SK-N-DZ (cell line): ENCODE measurements at regions not wholly inside any gene's neighbourhood (a gene's known extent, or its start where the extent isn't known, plus 50 kb on each side); places are given as distances from the start of the nearest gene placed in this dataset.
"Not testable (repeated sequence)": the region's sequence is repeated elsewhere in the genome, so short reads cannot be mapped to it uniquely, and the experiment has no call there.

Source experiments
- DNase-seq: peaks from one replicate; pipeline ENCODE4 v3.0.0-alpha.2; 2015; ENCODE audit warnings: low spot score

DNA sequence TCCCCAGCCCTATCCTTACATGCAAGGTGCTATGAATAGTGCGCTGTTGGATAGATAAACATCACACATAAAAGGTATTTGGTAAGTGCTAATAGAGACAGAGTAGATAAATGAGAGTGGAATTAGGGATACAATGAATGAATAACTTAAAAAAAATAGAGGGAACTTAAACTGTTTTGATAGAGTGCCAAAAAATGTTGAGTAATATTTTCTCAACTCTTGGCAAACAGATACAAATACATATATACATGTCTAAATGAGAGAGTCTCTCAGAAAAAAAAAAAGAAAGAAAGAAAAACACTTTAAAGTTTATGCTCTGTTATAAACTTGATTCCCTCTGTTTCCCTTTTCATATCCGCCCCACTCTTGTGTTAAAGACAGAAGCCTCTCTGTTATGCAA is 667.4 kb downstream of the ROBO2 start:
- DNase-seq: no peak

DNA sequence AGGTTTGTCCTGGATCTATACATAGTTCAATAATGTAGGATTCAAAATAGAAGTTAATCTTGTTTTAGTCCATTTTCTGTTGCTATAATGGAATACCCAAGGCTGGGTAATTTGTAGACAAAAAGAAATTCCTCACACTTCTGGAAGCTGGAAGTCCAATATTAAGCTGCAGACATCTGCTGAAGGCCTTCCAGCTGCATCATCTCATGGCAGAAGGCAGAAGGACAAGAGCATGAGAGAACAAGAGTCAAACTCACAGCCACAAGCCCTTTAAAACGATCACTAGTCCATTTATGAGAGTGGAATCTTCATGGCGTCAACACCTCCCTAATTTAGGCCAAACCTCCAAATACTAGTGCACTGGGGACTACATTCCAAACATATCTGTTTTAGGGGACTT is 669.3 kb downstream of the ROBO2 start:
- no peak for DNase-seq

DNA sequence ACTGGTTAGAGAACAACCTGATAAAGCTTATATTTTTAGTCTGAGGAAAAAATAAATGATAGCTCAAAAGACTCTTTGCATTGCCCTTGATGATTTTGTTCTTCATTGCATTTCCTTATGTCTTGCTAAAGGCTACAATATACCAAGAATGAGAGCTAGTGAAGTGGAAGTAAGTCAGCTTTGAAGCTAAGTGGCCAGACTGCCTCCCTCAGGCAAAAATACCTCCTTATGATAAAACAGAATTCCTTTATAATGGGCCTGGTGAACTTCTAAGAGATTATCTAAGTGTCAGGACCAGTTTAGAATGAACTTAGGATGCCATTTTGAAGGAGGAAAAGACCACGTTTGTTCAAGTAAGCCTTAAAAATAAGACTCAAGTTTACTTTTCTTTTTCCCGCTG is 678.4 kb downstream of the ROBO2 start:
- DNase-seq: no peak

DNA sequence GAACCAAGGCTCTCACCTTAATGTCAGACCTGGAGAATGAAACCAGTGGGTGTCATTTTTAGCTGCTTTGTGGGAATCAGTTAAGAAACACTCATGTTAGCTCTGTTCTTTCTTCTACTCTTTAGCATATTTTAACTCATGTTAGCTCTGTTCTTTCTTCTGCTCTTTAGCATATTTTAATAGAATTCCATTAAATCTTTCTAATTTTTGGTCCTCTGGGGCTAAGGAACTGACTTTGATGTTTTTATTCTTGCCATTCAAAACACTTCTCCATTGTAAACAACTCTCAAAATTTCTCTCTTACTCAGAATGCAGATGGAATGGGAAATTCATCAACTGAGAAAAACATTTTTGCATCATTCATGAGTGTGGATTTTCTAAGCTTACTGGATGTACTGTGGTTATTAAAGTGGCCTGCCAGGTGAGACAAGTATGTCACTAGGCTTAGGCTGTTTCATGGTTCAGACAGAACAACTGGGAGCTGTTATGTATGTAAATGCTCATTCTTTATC is 680.6 kb downstream of the ROBO2 start:
- DNase-seq: no peak

DNA sequence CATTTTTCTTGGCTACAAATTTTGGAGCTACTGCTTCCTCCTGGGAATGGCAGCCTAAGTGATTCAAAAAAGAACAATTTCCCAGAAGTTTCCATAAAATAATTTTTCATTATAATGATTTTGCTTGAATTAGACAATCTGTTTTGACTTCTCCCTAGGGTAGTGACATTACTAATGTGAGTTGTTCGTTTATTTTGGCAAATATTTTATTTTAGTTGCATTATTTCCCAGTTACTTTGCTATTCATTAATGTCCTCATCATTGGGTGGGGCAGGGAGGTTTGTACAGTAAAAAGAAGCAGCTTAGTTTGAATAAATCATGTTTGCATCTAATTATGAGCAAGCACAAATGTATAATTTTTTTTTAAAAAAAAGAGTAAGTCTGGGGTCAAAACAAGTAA is 686.6 kb downstream of the ROBO2 start:
- DNase-seq: no peak

DNA sequence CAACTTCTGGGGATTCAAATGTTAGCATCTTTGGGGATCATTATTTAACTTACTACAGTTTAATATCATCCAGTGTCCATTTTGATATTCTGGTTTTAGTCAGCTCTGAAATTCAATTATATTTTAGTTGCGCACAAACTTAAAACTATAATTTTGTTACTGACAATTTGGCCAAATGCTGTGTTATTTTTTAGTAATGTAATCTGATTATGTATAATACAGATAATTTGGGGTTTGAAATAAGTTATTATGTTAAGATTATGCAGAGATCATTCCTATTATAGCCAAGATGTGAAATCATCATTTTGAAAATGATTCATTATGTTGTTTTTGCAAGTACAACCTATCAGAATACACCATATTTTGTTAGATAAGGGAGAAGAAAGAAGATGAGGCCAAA is 706.1 kb downstream of the ROBO2 start:
- DNase-seq: no peak

DNA sequence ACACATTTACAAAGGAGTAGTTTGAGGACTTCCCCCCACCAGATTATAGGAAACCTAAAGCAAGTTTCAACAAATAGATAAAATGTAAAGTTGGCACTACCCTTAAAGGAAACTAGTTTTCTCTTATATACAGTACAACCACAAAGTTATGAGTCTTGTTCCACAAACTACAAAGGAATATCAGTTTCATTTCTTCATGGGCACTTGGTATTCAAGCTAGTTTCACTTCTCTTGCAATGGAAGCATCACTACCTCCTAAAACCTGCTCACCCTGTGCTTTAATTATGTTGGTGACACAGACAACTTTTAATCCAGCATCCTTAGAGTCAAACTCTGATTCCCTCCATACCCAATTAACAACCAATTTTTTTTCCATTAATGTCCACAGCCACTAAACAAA is 707.0 kb downstream of the ROBO2 start:
- DNase-seq: no peak

DNA sequence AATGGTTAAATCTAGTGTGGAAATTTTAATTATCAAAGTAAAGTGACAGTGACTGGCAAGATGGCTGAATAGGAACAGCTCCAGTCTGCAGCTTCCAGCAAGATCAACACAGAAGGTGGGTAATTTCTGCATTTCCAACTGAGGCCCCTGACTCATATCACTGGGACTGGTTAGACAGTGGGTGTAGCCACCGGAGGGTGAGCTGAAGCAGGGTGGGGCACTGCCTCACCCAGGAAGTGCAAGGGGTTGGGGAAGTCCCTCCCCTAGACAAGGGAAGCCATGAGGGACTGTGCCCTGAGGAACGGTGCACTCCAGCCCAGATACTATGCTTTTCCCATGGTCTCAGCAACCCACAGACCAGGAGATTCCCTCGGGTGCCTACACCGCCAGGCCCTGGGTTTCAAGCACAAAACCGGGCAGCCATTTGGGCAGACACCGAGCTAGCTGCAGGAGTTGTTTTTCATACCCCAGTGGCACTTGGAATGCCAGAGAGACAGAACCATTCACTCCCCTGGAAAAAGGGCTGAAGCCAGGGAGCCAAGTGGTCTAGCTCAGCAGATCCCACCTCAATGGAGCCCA is 716.6 kb downstream of the ROBO2 start:
- DNase-seq: not testable (repeated sequence)

DNA sequence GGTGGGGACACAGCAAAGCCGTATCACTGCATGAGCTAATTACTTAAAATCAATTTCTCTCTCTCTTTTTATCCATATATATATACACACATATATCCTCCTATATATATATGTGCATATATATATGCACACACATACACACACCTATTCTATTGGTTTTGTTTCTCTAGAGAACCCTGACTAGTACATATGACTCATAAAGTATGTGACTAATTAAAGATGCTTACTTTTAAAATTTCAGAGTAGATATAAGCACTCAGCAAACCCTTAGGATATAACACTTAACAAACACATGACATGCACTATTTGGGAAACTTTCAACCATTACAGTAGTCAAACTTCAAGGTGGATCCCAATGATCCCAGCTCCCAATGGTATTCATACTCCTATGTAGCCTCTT is 732.6 kb downstream of the ROBO2 start:
- no peak for DNase-seq

DNA sequence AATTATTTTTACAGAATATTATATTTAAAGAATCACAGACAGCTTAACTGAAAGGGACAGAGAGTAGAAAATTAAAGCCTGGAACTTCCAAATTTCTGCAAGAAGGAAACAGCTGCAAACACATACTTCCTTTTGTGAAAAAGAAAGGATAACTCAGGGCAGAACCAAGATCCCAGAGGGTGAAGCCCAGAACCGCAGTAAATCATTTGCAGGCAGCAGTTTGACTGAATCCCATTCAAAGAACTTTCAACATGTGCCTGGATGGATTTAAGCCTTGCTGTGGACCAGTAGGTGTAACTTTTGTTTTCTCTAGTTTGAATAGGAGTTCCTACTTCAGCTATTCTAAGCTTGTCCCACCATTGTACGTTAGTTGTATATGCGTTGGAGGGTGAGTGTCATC is 733.2 kb downstream of the ROBO2 start:
- DNase-seq: no peak

DNA sequence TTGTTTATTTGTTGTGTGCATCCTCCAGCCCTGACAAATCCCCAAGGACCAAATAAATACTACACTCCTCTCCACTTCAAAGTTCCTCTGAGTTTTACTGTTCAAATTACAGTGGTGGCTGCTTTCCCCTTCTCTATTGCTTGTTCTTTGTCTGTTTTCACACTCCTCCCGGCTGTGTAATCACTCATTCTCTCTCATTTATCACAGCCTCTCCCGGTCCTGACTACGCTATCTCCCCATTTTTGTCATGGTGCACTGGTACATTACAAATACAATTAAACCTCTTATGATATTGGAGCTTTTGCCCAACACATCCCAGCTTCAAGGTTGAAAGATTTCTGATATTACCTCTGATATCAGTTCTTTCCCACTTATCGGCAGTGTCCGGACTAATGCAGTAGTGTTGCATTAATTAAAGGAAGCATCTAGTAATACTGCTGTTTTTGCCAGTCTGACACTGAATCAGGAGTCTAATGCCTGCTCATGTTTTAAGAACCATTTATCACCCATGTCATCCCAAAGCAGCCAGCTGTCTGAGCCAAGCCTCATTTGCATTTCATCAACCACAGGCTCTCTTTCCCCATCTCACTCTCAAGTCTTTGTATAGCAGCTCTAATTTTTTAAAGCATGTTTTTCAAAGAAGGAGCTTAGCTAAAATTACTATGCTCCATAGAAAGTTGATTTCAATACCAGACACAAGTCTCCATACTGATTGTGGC is 740.5 kb downstream of the ROBO2 start:
- DNase-seq: no peak

DNA sequence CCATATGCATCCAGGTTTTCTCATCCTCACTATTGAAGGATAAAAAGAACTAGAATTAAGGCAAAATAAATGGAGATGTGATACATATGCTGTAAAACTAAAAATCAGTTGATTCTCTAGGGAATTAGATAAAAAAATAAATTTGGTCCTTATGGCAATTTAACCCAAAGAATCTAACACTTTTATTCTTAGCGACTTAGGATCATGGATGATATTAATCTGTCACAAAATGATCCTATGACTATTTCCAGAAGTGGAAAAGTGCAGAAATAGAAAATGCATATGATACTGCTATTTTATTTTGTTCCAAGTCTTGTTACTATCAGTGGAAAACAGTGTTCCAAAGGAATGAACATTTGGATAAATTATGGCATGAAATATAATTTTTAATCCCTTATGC is 746.3 kb downstream of the ROBO2 start:
- no peak for DNase-seq

DNA sequence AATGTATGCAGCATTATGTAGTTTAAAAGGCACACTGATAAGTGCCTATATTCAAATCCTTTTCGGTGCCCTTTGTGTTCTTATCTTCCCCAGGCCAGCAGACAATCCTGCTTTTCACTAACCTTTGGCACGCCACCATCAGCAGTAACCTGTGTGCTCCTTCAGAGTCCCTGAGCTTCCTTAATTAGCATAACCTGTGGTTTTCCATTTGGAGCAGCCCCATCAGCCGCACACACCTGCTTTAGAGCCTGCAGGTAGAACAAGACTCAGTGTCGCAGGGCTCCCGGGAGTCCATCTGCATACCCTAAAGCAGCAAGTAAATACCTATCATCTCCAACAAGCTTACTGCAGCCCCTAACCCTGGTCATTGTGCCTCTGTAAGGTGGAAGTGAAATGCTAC is 755.1 kb downstream of the ROBO2 start:
- DNase-seq: no peak

DNA sequence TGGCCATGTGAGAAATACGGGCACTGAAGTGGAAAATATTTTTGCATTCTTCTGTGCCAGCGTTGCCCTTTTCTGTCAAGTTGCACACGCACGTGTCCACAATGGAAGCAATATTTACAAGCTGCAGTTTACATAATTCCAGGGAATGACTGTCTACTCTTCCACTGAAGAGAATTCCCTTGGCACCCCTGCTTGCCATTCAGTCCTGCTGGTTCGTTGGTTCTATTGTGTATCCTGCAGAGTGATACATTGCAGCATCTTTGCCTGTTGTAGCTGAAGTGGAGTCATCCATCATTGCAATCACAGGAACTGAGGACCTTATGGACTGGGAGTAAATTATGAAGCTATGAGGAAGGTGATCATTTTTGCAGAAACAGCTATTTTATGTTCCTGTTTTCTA is 759.4 kb downstream of the ROBO2 start:
- DNase-seq: peak; percentile 1

DNA sequence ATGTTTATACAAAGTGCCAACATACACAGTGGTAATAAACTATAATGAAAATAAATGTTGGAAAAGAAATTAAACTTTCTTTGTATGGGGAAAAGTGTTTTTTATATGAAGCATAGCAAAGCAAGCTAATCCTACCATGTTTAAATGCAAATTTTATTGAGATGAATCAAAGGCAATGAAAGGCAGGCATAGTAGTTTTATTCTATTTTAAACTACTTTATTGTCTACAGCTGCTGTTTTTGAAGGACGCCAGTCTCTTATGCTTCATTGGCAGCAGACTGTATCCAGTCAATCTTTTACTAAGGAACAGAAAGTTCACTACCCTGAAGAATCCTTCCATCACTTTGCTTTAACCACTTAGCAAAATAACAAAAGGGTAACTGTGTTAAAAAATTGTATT is 761.0 kb downstream of the ROBO2 start:
- no peak for DNase-seq

DNA sequence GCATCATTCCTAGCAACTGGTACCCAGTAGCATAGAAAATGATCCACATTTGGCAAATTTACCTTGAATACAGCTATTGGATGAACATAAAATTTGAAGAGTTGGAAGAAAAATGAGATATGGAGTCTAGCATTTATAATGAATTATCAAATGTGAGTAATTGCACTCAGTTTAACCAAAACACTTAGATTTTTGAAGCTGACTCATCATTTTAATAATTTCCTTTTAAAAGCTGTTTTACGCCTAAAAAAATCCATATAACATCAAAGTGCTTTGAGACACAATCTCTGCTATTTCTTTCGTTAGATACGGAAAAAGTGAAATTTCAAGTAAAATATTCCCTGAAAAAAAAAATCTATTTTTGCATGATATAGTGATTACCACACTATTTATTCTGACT is 767.4 kb downstream of the ROBO2 start:
- no peak for DNase-seq

DNA sequence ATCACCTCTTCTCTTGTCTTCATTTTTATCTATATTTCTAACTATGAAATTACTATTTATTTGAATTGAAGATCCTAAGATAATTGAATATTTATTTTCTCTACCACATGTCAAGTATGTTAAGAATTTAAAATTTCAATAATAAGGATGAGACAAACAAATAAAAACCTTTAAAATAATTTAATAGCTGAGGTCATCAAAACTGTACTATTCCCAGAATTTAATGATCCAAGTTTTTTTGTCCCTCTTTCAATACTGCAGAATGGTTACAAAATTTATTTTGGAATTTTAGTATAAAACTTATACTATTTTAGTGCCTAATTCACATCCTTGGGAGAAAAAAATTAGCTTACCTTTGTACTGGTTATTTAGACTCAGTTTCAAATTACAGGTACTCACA is 774.9 kb downstream of the ROBO2 start:
- no peak for DNase-seq

DNA sequence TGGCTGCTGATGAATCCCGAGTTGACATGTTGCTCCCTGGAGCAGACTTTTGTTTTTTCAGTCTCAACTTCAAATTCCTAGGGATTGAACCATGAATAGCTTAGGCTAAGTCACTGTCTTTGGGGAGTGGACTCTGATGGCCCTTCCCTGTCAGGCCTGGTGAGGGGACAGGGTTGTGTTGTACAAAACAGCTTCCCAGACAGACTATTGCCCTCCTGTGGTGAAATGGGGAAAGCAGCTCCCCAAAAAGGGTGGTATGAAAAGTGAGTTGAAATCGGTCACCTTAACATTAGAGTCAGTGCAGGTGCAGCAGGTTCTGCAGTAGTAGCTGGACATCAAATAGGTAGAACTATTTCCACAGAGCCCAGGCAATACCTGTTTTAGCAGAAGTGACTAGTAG is 775.6 kb downstream of the ROBO2 start:
- peak; percentile 3 for DNase-seq

DNA sequence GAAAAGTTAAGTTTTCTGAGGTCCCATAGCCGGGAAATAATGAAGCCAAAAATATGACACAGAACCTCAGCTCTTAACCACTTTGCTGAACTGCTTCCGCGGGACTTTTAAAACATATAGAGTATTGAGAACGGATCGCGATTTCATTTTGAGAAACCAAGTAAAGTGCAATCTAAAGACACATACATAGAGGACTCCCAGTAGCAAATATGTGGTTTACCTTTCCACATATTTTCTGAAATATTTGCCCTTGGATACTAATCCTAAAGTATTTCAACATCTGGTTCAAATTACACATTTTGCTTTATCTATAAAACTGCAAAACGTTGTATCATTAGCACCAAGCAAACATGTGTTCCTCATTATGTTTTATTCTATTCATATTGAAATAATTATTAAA is 776.5 kb downstream of the ROBO2 start:
- no peak for DNase-seq

DNA sequence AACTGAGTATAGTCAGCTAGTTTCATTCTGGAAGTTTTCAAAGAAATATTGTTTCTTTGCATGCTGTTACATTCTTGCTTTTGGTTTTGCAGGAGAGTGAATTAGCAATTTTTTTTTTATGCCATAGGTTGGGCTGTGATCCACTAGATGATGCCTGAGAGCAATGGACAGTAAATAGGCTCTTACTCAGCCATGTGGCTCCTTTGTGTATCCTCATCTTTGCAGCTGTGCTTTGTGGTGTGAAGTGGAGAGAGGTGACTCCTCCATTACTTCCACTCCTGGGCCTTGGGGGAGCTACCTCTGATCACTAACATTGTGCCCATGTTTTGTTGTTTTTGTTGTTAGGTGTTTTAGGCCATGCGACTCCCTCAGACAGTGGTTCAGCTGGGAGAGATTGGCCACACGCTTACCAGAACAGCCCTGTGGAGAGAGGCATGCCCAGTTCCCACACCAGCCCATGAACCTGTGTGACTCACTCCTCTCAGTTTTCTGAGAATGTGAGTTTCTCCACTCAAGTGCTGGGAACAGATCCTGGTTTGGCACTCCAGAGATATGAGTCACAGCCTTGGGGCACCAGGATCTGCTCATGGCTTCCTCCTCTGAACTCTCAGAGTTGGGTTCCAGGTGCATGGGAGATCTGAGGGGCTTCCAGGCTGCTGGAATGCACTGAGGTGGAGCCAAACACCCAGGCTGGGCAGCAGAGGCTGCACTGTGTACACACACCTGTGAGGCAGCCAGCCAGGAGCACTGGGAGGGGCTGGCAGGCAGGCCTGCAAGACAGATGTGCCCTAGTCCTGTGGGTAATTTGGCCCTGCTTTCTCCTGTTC is 785.3 kb downstream of the ROBO2 start:
- DNase-seq: no peak

DNA sequence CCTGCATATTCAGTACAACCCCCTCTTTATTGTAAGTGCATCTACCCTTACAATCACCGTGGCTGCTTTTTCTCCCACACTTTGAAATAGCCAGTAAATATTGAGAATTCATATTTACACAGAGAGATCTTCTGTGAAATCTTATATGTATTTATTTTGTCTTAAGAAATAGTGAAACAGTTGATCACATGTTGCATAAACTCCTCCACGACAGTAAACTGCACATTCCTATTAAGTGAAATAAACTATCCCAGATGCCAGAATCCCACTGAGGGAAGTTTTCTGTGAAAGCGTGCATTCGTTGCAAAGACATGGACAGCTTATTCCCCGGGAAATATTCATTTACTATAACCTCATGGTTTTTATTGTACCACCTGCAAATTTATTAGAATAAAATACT is 796.0 kb downstream of the ROBO2 start:
- DNase-seq: no peak

DNA sequence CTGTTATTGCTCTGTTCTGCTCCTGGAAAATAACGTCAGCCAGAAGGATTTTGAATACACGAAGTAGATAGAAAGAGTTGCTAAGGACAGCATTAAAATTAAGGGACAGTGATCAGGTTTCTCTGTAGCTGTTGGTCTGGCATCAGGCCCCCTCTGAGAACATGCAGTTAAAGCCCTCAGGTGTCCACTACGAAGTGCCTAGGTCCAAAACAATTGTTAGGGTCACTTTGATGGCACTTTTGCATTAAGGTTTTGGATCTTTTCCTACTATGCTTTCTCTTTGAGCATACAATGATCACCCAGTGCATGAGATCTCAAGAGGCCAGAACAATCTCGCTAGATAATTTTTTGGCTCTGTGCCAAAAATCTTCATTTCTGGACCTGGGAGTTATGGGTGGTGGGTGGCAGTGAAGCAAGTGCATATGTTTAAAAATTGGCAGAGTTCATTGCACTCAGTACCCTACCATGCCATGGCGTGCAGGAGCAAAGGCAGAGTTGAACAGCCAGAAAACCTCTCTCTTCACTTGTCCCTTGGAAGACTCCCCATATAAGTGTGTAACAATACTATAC is 797.6 kb downstream of the ROBO2 start:
- DNase-seq: no peak
